SIG-M5 treated with dmso at 0.1 percent for 504 hours (cell line): ENCODE measurements at regions not wholly inside any gene's neighbourhood (a gene's known extent, or its start where the extent isn't known, plus 50 kb on each side); places are given as distances from the start of the nearest gene placed in this dataset.

Source experiments
- DNase-seq: peaks from one replicate; lab custom pipeline; 2025; ENCODE audit not compliant: unreplicated experiment; lab: John Stamatoyannopoulos, UW

DNA sequence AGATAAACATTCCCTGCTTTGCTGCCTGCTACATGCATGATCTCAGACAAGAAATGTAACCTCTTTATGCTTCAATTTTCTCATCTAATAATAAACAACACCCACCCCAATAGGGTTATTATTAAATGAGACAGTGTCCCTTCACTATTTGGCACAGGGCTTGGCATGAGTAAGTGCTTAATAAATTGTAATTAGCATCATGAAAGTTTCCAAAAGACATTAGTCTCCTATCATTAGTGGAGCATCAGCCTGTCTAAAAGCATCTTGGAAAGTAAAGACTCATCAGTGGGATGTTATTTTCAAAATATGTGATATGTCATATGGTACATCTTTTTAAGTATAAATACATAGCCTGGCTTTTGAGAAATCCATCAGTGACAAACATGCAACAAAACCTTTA, 275.0 kb downstream of the ZEB2 start:
- DNase-seq: no peak

- no peak for DNase-seq
These were observed 277.6 kb downstream of the ZEB2 start for GRCh38 chr2:144242311-144242710.

- no peak for DNase-seq
These were observed 278.1 kb downstream of the ZEB2 start for GRCh38 chr2:144241801-144242200.

DNA sequence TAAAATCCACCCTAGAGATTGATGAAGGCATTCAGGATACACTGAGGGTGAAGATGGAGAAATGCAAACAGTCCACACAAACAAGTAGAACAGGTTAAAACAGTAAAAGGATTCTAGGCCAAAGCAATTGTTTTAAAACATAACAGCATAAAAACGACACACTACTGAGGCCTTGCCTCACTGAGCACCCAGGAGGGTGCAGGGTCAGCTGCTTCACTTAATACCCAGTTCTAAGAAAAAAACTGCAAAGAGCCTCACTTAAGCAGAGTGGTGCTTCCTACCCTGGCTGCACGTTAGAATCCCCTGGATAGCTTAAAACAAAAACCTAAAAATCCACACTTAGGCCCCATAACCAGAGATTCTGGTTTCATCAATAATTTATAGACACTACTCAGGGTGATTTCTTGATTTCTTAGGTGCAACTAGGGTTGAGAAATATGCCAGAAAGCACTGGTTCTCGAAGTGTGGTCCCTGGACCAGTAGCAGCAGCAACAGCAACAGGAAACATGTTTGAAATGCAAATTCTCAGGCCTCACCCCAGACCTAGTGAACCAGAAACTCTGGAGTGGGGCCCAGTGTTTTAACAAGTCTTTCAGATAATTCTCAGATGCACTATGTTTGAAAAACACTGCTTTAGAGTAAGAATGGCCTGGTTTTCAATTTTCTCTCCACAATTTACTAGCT, 279.1 kb downstream of the ZEB2 start:
- no peak for DNase-seq

- no peak for DNase-seq
These were observed 280.2 kb downstream of the ZEB2 start for GRCh38 chr2:144239726-144240125.

- no peak for DNase-seq
These were observed 280.6 kb downstream of the ZEB2 start for GRCh38 chr2:144239306-144239705.

GRCh38 chr2:144237830-144238627, 281.9 kb downstream of the ZEB2 start:
- DNase-seq: peak; percentile 96

DNA sequence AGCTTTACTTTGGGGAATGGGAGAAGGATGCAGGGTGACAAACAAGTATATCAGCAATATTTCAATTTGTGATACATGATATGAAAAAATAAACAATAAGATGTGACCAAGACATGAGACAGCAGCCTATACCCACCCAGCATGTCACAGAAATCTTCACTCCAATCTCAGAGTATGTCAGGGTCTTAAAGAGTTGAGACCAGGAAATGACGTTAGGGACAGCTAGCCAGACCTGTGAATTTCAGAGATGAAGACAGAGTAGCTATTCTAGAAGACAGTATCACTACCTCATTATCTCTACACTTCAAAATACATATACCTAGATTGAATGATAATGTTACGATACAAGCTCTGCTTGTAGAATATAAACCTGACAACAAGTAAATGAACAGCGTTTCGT, 282.8 kb downstream of the ZEB2 start:
- no peak for DNase-seq

GRCh38 chr2:144235050-144235449, 284.9 kb downstream of the ZEB2 start:
- DNase-seq: no peak

- no peak for DNase-seq
These were observed 285.4 kb downstream of the ZEB2 start for GRCh38 chr2:144234542-144234871.

DNA sequence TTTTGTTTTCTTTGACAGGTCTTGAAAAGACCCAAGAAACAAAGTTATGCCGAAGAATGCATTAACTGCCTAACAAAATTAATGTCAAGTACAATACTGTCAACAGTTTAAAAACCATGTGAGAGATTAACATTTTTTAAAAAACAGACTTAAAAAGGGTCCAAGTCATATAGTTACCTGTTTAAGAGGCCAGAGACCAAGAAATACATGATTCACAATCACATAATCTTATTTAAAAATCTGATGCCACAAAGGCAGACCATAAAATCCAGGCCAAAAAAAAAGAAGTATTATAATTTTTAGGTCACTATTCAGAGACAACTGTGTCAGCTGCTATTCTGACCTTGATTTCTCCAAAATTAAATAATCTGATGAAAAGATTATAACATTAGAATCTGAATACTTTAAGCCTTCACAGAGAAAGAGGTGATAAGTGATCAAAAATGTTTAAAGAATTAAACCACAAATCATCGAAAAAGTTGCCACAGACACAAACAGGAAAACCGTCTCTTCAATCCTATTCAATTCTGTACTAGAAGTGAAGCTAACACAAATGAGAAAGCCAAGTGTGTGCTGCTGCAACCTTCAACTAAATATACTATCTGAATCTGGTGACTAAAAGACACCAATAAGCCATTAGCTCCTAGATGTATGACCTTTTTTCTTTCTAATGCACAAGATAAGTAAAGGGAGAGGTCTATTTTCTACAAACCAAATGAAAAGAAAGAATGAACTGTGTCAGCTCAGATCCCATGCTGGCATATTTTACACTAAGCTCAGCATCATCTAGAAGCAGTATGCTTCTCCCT, 286.0 kb downstream of the ZEB2 start:
- no peak for DNase-seq

DNA sequence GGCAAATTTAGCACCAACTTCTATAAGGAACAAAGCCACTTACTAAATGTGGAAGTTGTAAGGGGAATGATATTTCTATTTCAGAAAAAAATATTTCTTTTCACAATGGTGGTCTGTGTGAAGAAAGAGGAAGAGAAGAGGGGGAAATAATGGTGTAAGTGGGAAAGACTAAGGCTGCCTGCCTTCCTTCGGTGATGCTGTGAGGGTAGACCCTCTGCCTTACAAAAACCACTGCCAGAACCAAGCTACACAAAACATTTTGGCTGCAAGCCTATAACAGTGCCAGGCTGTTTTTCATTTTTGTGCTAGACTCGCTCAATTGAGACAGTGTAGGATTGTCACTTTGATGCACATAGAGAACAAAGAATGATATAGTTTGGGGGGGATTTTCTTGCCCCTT, 286.6 kb downstream of the ZEB2 start:
- peak; percentile 48 for DNase-seq

GRCh38 chr2:144230448-144231085, 289.4 kb downstream of the ZEB2 start:
- DNase-seq: peak; percentile 7

- no peak for DNase-seq
These were observed 289.9 kb downstream of the ZEB2 start for GRCh38 chr2:144230033-144230432.

GRCh38 chr2:144229296-144229695, 290.6 kb downstream of the ZEB2 start:
- DNase-seq: no peak

DNA sequence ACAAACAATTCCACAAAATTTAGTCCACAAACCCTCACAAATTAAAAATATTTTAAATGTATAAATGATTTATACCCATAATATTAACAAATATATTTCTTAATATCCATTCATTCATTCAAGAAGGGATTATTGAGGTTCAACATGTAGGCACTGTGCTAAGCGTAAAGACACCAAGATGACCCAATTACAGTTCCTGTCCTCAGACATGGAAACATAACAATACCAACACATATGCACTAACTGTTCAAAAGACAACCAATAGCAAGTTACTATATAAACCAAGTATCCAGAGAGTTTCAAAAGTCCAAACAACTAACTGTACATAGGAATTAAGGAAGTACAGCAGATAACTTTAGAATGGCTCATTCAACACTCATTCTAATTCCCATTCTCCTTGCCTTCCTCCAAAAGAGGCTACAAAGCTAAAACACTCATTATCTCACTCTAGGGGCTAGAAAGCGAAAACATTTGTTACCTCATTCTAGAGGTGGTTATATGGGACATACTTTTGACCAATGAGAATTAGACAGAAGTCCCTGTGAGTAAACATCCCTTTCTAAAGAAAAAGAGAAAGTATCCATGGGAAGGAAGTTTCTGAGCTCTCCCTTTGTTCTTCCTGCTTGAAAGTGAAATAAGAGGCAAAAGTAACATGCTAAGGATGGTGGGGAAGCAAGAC, 292.4 kb downstream of the ZEB2 start:
- DNase-seq: no peak

DNA sequence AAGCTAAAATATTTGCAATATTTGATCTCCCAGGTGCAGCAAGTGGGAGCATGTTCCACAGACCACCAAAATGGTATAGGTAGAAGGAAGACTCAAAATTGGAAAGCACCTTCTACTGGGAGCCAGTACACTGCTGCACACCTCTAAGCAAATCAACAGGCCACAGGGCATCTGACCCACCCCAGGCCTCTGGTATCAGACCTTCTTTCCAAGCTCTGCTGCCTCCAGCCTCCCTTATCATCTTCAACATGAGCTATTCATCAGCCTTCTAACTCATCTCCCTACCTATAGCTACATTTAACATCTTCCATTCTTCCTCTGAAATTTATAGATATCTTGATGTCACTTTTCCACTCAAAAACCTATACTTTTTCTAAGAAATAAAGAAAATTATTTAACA, 294.8 kb downstream of the ZEB2 start:
- no peak for DNase-seq

DNA sequence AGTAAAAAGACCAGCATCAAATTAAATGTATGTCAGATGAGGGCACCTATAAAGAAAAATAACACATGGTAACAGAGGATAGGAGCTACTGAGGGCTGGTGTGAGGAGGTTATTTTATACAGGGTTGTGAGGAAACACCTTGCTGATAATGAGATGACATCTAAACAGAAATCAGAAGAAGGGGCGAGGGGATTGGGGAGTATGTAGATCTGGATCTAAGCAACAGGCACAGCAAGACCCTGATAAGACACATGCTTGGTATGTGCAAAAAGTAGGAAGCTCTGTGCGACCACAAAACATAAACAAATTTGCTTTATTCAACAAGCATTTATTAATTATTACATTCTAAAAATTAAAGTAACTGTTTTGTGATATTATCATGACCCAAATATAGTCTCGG, 295.4 kb downstream of the ZEB2 start:
- no peak for DNase-seq

DNA sequence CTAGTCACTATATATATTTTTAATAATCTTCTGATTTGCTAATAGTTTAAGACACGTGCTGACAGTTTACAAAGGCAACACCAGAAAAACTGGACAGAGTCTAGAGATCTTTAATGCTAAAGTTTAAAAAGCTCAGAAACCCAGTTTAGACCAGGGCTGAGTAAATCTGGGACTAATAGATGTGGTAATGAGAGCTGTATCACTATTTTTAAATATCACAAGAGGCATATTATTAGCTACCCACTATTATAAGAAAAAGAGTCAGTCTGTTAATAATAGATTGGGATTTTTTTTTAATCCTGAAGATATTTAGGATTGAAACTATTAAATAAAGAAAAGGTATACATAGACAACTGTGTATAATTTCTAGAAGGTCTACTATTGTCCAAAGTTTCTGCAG, 299.9 kb downstream of the ZEB2 start:
- no peak for DNase-seq

GRCh38 chr2:144217853-144218633, 301.9 kb downstream of the ZEB2 start:
- DNase-seq: no peak
